Chondrocyte (in vitro differentiated cells): ENCODE measurements at regions not wholly inside any gene's neighbourhood (a gene's known extent, or its start where the extent isn't known, plus 50 kb on each side); places are given as distances from the start of the nearest gene placed in this dataset.

Source experiments
- DNase-seq: peaks from one replicate; pipeline ENCODE4 v3.0.0; 2021; ENCODE audit warnings: mixed read lengths, low spot score
- H3K27ac Mint-ChIP-seq: one replicate; pipeline ENCODE4 v1.8.0; 2021; ENCODE audit warnings: mild to moderate bottlenecking, moderate library complexity, mixed read lengths; ENCODE audit not compliant: unreplicated experiment
- H3K27me3 Mint-ChIP-seq: 2 replicates; pipeline ENCODE4 v1.8.0; 2021; ENCODE audit warnings: low read depth, mixed read lengths
- H3K36me3 Mint-ChIP-seq: 2 replicates; pipeline ENCODE4 v1.8.0; 2021; ENCODE audit warnings: low read depth, mixed read lengths
- H3K4me1 Mint-ChIP-seq: 2 replicates; pipeline ENCODE4 v1.8.0; 2021; ENCODE audit warnings: low read depth, mild to moderate bottlenecking, mixed read lengths
- H3K4me3 Mint-ChIP-seq: one replicate; pipeline ENCODE4 v1.8.0; 2021; ENCODE audit warnings: mild to moderate bottlenecking, moderate library complexity, mixed read lengths; ENCODE audit not compliant: unreplicated experiment
- H3K9me3 Mint-ChIP-seq: 2 replicates; pipeline ENCODE4 v1.8.0; 2021; ENCODE audit warnings: low read depth, mixed read lengths
- TF ChIP-seq, protein P1 (sequence below): fragments of 200-600 bp; sonication (generic); IDR thresholded peaks from 2 replicates; pipeline ENCODE4 v1.5.0; 2021; ENCODE audit warnings: antibody characterized with exemption, mild to moderate bottlenecking, moderate library complexity

DNA sequence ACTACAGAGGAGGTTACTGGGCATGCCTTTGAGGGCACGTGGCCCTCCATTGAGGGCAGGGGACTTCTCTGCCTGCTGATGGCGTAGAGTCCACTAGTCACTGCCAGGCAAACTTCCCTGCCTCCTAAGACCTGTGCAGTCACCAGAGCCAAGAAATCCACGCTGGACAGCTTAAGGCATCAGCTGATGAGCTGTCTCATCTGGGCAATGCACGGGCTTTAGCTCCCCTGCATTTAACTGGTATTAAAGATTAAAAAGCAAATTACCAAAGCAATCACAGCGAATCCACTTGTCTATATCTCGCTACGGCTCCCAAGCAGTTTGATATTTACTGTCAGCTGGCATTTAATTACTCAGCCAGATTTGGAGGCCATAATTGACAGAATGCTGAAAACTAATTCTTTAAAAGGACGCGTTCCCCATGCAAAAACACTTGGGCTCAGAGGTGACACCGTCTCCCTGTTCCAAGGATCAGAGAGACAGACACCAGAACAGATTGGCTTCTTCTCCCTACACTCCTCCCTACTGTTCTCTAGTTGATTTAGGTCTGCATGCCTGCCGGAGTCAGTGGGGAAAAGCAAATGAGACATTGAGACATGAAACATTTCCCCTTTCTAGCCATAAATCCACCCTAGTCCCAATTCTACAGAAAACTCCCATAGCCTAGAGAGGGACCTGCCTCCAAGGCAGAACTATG, 68.5 kb downstream of the SPATA19 start:
- Mint-ChIP-seq H3K4me3 (no peak overlapping the region), H3K36me3 (no peaks in the 10 kb centered on the region), H3K9me3 (peaks cover 29% of the 10 kb centered on the region), H3K27me3 (no peaks in the 10 kb centered on the region), H3K4me1 (no peaks in the 10 kb centered on the region), H3K27ac (no peak overlapping the region)
- TF ChIP-seq, protein P1, sequence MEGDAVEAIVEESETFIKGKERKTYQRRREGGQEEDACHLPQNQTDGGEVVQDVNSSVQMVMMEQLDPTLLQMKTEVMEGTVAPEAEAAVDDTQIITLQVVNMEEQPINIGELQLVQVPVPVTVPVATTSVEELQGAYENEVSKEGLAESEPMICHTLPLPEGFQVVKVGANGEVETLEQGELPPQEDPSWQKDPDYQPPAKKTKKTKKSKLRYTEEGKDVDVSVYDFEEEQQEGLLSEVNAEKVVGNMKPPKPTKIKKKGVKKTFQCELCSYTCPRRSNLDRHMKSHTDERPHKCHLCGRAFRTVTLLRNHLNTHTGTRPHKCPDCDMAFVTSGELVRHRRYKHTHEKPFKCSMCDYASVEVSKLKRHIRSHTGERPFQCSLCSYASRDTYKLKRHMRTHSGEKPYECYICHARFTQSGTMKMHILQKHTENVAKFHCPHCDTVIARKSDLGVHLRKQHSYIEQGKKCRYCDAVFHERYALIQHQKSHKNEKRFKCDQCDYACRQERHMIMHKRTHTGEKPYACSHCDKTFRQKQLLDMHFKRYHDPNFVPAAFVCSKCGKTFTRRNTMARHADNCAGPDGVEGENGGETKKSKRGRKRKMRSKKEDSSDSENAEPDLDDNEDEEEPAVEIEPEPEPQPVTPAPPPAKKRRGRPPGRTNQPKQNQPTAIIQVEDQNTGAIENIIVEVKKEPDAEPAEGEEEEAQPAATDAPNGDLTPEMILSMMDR, result no peak
- no peak for DNase-seq

DNA sequence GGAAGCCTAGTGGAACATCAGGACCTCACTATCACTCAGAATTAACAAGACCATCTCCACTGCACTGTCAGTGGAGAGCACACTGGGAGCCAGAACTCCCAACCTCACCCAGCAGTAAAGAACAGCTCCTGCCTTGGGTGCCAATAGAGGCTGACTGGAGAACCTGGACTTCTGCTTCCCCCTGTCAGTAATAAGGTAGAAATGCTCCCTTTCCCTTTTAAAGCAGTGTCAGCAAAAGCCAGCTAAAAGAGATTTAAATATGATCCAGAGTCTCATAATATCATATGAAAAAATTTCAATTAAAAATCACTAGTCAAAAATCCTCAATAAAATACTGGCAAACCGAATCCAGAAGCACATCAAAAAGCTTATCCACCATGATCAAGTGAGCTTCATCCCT, 82.8 kb downstream of the SPATA19 start:
- Mint-ChIP-seq H3K27me3 (no peaks in the 10 kb centered on the region), H3K27ac (no peak overlapping the region), H3K36me3 (no peaks in the 10 kb centered on the region), H3K9me3 (peaks cover 25% of the 10 kb centered on the region), H3K4me1 (no peaks in the 10 kb centered on the region), H3K4me3 (no peak overlapping the region)
- TF ChIP-seq, protein P1, result no peak
- DNase-seq, result no peak

DNA sequence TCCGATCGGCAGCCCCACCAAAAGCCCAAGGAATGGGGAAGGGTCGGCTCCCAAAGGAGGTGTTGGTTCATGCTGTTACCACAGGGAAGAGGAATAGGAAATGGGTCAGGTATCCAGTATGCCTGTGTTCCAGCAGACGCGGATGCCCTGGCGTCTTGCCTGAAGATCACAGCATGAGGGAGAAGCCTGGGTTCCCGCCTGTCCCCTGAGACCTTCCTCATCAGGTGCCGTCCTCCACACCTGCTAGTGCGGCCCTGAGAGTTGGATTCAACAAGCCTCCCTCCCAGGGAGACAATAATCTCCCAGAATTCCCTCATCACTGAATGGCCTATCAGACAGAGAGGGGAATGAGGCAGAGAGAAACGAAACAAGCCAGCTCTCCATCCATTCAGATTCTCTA, 92.2 kb downstream of the SPATA19 start:
- H3K9me3 Mint-ChIP-seq, result peaks cover 13% of the 10 kb centered on the region
- DNase-seq, result no peak
- H3K27ac Mint-ChIP-seq, result no peak overlapping the region
- H3K4me3 Mint-ChIP-seq, result no peak overlapping the region
- H3K27me3 Mint-ChIP-seq, result peaks cover 10% of the 10 kb centered on the region
- TF ChIP-seq, protein P1, result no peak
- no peaks in the 10 kb centered on the region for H3K36me3 Mint-ChIP-seq
- H3K4me1 Mint-ChIP-seq, result no peaks in the 10 kb centered on the region

DNA sequence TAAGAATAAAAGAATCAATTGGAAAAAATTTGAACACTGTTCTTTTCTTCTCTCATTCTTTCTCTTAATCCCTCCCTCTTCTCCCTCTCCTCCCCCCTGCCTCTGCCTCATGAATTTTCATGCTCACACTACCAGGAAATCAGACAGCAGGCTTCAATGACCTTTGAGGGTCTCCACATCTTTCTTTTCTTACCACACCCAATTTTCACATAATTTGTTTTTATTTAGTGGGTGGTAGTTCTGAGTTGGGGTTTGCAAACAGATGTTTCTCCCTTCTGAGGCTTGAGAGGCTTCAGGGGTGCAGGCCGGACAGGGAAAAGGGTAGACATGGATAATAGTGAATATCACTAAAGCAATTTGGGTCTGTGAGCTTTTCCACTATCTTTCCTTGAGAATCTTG, 95.5 kb downstream of the SPATA19 start:
- no peaks in the 10 kb centered on the region for H3K4me1 Mint-ChIP-seq
- TF ChIP-seq, protein P1, result no peak
- peaks cover 17% of the 10 kb centered on the region for H3K27me3 Mint-ChIP-seq
- no peak for DNase-seq
- peaks cover 2% of the 10 kb centered on the region for H3K9me3 Mint-ChIP-seq
- no peaks in the 10 kb centered on the region for H3K36me3 Mint-ChIP-seq
- H3K27ac Mint-ChIP-seq, result no peak overlapping the region
- no peak overlapping the region for H3K4me3 Mint-ChIP-seq

DNA sequence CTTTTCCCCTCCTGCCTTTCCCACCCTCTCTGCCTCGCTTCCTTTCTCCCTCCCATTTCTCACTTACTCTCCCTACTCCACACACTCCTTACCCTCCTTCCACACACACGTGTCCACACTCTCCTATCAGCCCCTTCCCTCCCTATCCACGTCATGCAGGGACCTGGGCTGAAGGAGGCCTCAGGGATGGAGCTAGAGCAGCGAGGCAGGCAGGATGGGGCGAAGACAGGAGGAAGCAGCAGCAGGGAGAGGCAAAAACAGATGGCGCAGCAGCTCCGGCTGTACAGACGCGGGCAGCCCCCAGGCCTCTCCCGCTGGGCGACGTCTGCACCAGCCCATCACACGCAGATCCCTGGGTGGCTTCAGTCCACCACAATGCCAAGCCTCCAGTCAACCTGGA, 97.9 kb downstream of the SPATA19 start:
- no peaks in the 10 kb centered on the region for H3K4me1 Mint-ChIP-seq
- H3K36me3 Mint-ChIP-seq, result no peaks in the 10 kb centered on the region
- H3K4me3 Mint-ChIP-seq, result no peak overlapping the region
- H3K9me3 Mint-ChIP-seq, result peaks cover 2% of the 10 kb centered on the region
- DNase-seq, result no peak
- TF ChIP-seq, protein P1, result no peak
- H3K27ac Mint-ChIP-seq, result no peak overlapping the region
- H3K27me3 Mint-ChIP-seq, result peaks cover 13% of the 10 kb centered on the region
